ENCODE measurements at regions not wholly inside any gene's neighbourhood (a gene's known extent, or its start where the extent isn't known, plus 50 kb on each side); places are given as distances from the start of the nearest gene placed in this dataset.
"Not testable (repeated sequence)": the region's sequence is repeated elsewhere in the genome, so short reads cannot be mapped to it uniquely, and the experiment has no call there.

DNA sequence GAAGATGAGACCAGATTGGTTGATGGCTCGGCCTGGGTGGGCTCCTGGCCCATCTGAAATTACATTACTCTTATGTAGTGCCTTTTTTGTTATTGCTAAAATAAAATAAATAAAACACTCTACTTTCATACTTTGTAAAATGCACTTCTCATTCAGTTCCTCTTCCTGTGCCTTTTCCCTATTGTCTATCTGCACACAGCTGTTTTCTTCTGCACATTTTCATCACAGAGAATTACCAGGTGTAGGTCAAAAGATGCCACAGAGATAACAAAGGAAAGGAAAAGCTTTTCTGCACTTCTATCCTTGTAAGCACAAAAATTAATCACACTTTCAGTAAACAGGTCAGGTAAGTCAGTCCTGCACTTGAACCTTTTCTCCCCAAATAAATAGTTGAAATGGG is 265.1 kb downstream of the BTG1 start:
- DNase-seq, result no peak

DNA sequence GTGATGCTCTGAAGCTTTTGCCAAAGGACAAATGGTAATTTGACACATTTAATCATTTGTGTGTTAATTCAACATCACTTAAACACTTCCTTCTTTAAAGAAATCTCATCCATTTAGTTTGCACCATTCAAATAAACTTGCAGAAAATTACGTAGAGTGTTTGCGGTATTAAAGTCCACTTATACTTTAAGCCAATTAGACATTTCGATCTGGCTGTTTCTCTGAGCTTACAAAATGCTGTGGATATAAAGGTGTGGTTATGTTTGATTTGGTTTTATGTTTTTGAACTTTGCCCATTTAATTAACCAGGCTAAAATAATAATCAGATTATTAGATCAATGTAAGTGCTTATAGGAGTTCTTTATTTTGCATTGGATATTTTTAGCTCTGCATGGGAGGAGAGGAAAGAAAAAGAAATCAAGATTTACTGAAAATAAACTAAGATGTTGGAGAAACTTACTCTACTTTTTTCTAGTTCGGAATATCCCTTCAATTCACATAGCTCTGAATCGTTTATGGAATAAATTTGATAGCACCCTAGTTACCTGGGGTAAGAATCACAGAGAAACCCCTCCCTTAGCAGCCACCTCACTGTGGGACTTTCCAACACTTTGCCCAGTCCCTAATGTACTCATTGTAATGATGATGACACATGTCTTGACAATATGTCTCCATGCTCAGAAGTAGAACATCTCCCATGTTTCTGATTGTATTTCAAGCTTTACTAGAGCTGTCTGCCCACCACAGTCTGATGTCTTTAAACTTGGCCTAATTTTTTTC is 268.0 kb downstream of the BTG1 start:
- DNase-seq, result no peak

GRCh38 chr12:91877022-91877421 is 268.6 kb downstream of the BTG1 start:
- DNase-seq, result peak; percentile 77

DNA sequence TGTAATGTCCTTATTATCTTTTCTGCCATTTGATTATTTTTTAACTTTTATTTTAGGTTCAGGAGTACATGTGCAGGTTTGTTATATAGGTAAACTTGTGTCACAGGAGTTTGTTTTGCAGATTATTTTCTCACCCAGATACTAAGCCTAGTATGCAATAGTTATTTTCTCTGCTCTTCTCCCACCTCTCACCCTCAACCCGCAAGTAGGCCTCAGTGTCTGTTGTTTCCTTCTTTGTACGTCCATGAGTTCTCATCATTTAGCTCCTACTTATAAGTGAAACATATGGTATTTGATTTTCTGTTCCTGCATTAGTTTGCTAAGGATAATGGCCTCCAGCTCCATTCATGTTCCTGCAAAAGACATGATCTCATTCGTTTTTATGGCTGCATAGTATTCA is 270.0 kb downstream of the BTG1 start:
- not testable (repeated sequence) for DNase-seq

DNA sequence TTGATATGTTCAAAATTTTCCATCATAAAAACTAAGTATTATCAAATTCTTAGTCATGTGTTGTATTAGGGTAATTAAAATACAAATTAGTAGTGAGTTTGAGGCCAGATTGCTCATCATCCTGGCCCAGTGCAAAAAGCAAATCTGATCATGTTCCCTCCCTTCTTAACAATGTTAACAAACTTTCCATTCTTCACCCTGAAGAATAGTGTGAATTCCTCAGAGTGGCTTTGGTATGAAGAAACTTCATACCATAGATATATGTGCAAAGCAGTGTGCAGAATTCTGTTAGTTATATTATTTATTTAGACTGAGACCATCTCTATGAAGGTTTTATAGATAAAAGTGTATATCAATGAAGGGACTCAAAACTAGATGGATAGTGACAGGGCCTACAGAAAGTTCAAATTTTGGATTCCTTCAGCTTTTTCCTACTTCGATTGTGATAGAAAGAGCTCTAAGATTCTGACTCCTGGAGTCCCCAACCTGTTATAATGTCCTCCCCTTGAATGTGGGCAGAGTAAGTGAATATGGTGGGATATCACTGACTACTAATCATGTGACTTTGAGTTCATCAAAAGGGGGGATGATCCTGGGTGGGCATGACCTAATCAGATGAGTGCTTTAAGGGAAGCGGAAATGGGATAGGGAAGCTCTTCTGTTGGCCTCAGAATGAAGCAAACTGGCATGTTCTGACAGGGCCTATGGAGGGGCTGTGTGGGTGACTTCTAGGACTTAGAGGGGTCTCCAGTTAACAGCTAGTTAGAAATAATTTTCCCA is 271.4 kb downstream of the BTG1 start:
- DNase-seq, result no peak

DNA sequence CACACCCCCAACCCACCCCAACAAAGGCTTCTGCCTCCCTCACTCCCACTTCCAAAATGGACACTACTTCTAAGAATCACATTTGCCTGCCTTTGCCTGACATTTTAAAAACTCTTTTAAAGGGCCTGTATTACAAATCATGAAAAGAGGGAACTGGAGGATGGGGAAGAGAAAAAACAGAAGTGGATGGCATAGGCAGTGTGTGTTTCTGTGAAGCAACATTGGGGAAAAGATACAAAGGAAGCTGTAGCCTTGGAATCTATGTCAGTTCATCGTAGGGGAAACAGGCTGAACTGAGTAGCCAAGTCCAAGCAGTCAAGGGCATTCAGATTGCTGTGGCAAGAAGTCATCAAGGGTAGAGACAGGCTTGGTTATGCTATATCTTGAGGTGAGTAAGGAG is 273.9 kb downstream of the BTG1 start:
- DNase-seq, result no peak

- no peak for DNase-seq
Measured at GRCh38 chr12:91870872-91871707, 274.6 kb downstream of the BTG1 start.

DNA sequence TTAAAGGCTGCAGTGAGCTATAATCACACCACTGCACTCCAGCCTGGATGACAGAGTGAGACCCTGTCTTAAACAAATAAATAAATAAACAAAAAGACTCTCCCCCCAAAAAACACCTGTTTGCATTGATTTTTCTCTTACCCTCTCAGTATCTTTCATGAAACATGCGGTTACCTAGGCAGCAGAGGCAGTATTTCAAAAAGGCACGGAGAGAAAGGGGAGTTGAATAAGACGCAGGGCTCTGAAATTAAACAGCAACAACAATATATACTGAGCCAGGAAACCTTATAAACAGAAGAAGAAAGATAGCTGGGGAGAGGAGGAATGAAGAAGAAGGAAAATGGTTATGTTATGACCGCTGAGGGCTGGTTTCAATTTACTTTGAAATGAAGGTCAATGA is 277.6 kb downstream of the BTG1 start:
- DNase-seq, result no peak

DNA sequence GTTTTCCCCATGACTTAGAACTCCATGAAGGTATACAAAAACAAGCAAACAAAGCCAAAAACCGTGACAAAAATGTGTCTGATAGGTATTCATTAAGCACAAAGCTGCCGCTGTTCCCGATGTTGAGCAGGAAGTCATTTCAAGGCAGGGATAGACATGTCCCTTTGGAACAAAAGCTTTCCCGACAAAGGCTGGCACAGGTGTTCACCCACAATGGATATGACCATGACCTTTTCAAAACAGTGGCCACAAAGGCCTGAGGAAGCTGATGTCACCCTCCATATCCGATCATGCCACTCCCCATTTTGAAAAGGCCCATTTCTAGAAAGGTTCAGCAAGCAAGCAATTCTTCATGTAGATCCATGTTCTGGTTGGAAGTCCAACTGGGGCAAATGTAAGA is 279.1 kb downstream of the BTG1 start:
- no peak for DNase-seq

GRCh38 chr12:91863702-91864101 is 281.9 kb downstream of the BTG1 start:
- no peak for DNase-seq

DNA sequence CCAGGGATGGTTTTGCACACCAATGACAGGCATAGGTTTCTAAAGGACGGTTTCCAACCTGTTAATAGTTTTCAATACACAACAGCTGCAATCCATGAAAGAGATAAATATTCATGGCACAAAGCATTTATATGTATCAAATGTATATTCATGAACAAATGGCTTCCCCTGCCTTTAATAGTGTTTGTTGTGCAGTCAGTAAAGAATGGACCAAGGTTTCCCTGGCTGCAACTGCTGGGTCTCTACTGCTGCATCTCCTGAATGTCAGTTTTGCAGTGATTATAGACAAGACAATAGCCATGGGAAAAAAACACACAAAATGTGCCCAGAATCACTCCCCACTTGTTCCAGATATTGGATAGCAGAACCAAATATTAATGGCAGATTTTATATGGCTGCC is 284.1 kb downstream of the BTG1 start:
- no peak for DNase-seq

GRCh38 chr12:91859347-91859746 is 286.3 kb downstream of the BTG1 start:
- DNase-seq, result no peak

DNA sequence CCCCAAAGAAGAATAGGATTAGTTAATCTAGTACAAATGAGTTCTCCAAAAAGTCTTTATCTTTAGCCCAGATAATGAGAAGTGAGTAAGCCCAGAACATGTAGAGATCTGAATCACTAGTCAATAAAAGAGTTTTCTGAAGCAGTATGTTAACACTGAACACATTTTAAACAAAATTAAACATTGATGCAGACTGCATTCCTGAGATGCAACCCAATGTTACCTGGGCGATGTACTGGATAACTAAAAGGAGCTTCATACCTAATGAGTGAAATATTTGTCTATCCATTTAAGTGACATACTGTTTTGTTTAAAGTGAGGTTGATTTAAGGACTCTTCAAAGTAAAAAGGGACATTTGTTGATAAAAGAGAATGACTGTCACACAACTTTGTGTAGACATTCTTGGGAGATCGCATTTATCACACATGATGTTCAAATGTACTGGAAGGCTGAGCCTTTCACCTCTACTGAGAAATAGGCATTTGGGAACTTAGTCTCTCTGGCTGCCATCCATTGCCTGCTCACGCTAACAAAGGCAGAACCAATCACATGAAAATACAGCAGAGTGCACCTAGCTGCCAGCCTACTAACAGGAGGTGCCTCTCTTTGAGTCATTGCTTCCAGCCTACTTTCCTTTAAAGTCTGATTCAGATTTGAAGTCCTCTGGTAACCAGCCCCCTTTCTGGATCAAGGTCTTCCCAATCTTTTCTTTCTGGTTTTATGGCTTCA is 287.7 kb downstream of the BTG1 start:
- no peak for DNase-seq

DNA sequence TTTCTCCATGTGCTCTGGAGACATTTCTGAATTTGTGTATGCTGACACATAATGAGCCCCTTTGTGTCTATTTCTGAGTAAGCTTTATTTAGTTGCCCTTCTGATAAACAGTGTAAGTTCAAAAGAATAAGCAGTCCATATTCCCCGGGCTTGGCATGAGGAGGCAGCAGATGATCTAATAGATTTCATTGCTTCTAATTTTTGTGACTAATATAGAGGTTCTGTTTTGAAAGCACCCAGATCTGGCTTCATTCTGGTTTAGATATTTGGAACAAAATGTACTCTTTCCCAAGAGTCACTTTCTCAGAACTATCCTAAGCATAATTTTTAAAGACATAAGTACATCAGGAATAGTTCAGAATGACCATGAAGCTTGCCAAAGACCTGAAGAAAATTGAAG is 290.9 kb downstream of the BTG1 start:
- no peak for DNase-seq

DNA sequence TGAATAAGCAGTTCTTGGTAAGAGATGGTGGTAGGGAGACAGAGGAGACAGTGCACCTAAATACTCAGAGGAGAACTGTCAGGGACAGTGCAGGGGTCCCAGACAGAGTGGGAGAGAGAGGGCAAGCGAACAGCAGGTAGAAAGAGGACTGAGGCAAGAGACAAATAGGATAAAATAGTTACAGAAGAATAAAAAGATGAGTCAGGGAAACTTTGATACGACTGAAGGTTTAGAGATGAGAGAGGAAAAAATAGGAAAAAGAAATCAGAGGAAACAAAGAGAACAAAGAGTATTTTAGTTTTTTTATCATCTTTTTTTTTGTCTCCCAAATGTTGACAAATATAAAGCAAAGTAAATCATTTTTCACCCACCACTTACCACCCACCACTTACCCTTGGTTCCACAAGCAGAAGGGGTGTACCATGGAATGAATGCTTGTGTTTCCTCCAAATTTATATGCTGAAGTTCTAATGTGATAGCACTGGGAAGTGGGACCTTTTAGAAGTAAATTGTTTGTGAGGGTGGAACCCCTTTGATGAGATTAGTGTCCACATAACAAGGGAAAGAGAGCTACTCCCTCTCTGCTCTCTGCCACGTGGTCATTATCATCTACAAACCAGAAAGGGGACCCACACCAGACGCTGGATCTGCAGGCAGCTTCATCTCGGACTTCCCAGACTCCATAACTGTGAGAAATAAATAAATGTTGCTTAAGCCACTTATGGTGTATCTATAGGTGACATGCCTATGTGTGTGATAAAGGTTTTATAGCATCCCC is 292.1 kb downstream of the BTG1 start:
- DNase-seq, result no peak

DNA sequence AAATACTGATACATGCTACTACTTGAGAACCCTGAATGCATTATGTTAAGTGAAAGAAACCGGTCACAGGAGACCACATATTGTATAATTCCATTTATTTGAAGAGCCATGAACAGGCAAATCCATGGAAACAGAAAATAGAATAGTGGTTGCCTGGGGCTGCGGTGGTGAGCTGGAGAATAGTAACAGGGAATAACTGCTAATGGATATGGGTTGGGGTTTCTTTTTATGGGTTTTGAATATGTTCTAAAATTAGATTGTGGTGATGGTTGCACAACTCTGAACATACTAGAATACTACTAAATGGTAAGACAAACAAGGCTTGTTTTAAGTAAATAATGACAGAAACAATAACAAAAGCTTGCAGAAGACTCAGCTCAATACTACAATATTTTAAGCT is 293.0 kb downstream of the BTG1 start:
- no peak for DNase-seq

- no peak for DNase-seq
Measured at GRCh38 chr12:91851741-91852477, 293.7 kb downstream of the BTG1 start.

DNA sequence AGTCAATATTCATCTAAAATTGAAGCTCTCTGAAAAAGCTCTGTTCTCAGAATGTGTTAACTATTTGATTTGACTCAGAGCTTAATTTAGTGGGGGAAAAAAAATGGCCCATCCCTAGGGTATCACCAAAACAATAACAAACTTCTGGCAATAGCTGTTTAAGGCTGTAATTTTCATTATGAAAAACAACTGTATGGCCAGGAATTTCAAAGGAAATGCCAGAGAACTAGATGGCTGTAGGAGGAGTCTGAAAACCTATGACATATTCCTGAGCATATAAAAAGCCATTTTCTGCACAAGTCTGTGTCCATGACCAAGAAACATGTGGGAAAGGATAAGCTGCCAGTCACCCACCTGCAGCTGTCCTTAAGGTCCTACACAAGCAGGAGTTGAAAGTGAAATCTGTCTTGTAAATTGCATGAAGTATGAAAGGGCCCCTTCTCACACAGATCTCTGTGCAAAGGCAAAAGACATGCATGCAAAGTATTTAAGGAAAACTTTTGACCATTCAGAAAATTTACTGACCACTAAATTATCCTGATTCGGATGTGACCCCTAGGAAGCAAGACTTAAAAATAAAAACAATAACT is 299.1 kb downstream of the BTG1 start:
- no peak for DNase-seq

DNA sequence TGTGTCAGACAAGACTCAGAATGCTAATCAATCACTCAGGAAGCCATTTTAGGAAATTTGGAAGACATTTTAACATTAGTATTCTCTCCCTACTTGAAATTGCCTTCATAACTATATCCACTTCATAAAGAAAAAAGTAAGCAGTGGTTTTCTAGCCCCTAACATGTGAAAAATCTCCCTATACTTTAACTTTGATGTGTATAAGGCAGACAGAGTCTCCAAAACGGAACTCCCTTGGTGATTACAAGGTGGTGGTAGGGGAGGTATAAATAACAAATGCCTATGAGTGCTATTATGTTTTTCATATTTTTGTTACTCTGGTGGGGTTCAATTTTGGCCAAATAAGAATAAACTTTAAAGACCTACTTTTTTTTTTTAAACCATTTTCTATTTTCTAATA is 300.3 kb downstream of the BTG1 start:
- DNase-seq, result no peak

GRCh38 chr12:91841822-91842221 is 303.8 kb downstream of the BTG1 start:
- no peak for DNase-seq

GRCh38 chr12:91836696-91837095 is 308.9 kb downstream of the BTG1 start:
- no peak for DNase-seq
